ENCODE measurements at regions not wholly inside any gene's neighbourhood (a gene's known extent, or its start where the extent isn't known, plus 50 kb on each side); places are given as distances from the start of the nearest gene placed in this dataset.

DNA sequence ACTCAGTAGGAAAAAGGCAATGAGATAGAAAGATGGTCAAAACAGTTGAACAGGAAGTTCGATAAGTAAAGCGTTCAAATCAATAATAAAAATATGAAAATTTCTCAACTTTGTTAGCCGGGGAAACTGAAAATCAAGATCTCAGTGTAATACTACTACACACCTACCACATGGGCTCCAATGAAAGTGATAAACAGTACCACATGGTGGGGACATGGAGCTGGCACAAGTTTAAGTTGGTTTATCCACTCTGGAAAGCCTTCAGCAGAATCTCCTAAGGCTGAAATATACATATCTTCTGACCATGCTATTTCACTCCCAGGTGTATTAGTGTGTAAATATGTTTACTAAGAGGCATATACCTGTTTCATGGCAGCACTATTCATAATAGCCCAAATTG lies 126.8 kb downstream of the NXNL2 start:
- H3K9ac ChIP-seq (ENCODE audit: low read length) = no peak overlapping the region
- no peak for DNase-seq
- no peak overlapping the region for H3K4me3 ChIP-seq (ENCODE audit: low read length)
- no peaks in the 10 kb centered on the region for H4K20me1 ChIP-seq (ENCODE audit: insufficient read depth, low read length)
- TF ChIP-seq EZH2 (optimal IDR thresholded peaks at IDR 0.05; ENCODE audit: low read depth, low read length) (no peak), EZH2phosphoT487 (IDR thresholded peaks at IDR 0.05; ENCODE audit: low read length) (no peak)
- TF ChIP-seq, protein P1, sequence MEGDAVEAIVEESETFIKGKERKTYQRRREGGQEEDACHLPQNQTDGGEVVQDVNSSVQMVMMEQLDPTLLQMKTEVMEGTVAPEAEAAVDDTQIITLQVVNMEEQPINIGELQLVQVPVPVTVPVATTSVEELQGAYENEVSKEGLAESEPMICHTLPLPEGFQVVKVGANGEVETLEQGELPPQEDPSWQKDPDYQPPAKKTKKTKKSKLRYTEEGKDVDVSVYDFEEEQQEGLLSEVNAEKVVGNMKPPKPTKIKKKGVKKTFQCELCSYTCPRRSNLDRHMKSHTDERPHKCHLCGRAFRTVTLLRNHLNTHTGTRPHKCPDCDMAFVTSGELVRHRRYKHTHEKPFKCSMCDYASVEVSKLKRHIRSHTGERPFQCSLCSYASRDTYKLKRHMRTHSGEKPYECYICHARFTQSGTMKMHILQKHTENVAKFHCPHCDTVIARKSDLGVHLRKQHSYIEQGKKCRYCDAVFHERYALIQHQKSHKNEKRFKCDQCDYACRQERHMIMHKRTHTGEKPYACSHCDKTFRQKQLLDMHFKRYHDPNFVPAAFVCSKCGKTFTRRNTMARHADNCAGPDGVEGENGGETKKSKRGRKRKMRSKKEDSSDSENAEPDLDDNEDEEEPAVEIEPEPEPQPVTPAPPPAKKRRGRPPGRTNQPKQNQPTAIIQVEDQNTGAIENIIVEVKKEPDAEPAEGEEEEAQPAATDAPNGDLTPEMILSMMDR (IDR thresholded peaks at IDR 0.05; ENCODE audit: low read length) = no peak
- no peak overlapping the region for H3K4me2 ChIP-seq (ENCODE audit: low read depth, low read length)
- H3K79me2 ChIP-seq (ENCODE audit: low read length) = no peaks in the 10 kb centered on the region
- no peaks in the 10 kb centered on the region for H3K9me3 ChIP-seq (replicated peaks; ENCODE audit: insufficient read depth, low read length)
- H3K9me2 ChIP-seq (replicated peaks; ENCODE audit: insufficient read depth, low read length) = no peaks in the 10 kb centered on the region
- H3K27ac ChIP-seq (ENCODE audit: low read length) = no peak overlapping the region
- no peaks in the 10 kb centered on the region for H3K4me1 ChIP-seq (ENCODE audit: low read length)
- no peaks in the 10 kb centered on the region for H3K27me3 ChIP-seq (replicated peaks; ENCODE audit: insufficient read depth, low read length)
- no peaks in the 10 kb centered on the region for H3K36me3 ChIP-seq (replicated peaks; ENCODE audit: insufficient read depth, low read length)
- H3F3A ChIP-seq (ENCODE audit: insufficient read depth, low read length) = no peaks in the 10 kb centered on the region
- no peak overlapping the region for H2AFZ ChIP-seq (ENCODE audit: low read length)

DNA sequence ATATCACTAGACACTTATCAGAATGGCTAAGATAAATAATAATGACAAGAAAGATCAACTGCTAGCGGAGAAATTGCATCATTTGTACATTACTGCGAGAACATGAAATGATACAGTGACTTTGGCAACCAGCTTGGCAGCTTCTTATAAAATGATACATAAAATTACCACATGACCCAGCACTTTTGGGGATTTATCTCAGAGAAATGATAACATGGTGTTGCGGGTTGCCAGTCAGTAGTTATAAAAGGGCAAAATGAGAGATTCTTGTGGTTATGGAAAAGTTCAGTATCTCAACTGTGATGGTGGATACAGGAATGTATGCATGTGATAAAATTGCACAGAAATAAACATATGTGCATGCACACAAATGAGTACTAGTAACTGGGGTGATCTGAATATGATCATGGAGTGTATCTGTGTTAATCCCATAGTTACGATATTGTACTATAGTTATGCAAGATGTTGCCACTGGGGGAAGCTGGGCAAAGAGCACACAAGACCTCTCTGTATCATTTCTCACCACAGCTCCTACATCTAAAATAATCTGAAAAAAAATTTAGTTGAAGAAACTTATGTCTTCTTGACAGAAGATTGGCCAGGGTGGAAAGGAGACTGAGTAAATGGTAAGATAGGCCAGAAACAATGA lies 128.9 kb downstream of the NXNL2 start:
- H3K27ac ChIP-seq (ENCODE audit: low read length) = no peak overlapping the region
- H2AFZ ChIP-seq (ENCODE audit: low read length) = no peak overlapping the region
- H3K9ac ChIP-seq (ENCODE audit: low read length) = no peak overlapping the region
- H4K20me1 ChIP-seq (ENCODE audit: insufficient read depth, low read length) = no peaks in the 10 kb centered on the region
- H3K27me3 ChIP-seq (replicated peaks; ENCODE audit: insufficient read depth, low read length) = no peaks in the 10 kb centered on the region
- no peak for DNase-seq
- no peaks in the 10 kb centered on the region for H3K9me2 ChIP-seq (replicated peaks; ENCODE audit: insufficient read depth, low read length)
- no peaks in the 10 kb centered on the region for H3K79me2 ChIP-seq (ENCODE audit: low read length)
- TF ChIP-seq, protein P1 (IDR thresholded peaks at IDR 0.05; ENCODE audit: low read length) = no peak
- no peak for TF ChIP-seq EZH2 (optimal IDR thresholded peaks at IDR 0.05; ENCODE audit: low read depth, low read length)
- no peak for TF ChIP-seq EZH2phosphoT487 (IDR thresholded peaks at IDR 0.05; ENCODE audit: low read length)
- no peaks in the 10 kb centered on the region for H3K4me1 ChIP-seq (ENCODE audit: low read length)
- no peaks in the 10 kb centered on the region for H3F3A ChIP-seq (ENCODE audit: insufficient read depth, low read length)
- no peaks in the 10 kb centered on the region for H3K9me3 ChIP-seq (replicated peaks; ENCODE audit: insufficient read depth, low read length)
- H3K36me3 ChIP-seq (replicated peaks; ENCODE audit: insufficient read depth, low read length) = no peaks in the 10 kb centered on the region
- H3K4me2 ChIP-seq (ENCODE audit: low read depth, low read length) = no peak overlapping the region
- no peak overlapping the region for H3K4me3 ChIP-seq (ENCODE audit: low read length)

DNA sequence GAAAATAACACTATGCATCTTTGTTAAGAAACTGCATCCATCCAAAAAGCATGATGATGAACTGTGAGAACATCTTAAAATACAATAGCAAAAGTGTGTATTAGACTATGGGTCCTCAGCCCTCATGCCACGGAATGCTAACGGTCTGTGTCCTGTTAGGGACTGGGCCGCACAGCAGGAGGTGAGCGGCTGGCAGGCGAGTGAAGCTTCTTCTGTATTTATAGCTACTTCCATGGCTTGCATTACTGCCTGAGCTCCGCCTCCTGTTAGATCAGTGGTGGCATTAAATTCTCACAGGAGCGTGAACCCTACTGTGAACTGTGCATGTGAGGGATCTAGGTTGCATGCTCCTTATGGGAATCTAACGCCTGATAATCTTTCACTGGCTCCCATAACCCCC lies 129.8 kb downstream of the NXNL2 start:
- H3K79me2 ChIP-seq (ENCODE audit: low read length) = no peaks in the 10 kb centered on the region
- H3K9ac ChIP-seq (ENCODE audit: low read length) = no peak overlapping the region
- H3F3A ChIP-seq (ENCODE audit: insufficient read depth, low read length) = no peaks in the 10 kb centered on the region
- no peak overlapping the region for H3K4me2 ChIP-seq (ENCODE audit: low read depth, low read length)
- H3K9me2 ChIP-seq (replicated peaks; ENCODE audit: insufficient read depth, low read length) = no peaks in the 10 kb centered on the region
- TF ChIP-seq EZH2phosphoT487 (IDR thresholded peaks at IDR 0.05; ENCODE audit: low read length) (no peak), EZH2 (optimal IDR thresholded peaks at IDR 0.05; ENCODE audit: low read depth, low read length) (no peak)
- TF ChIP-seq, protein P1 (IDR thresholded peaks at IDR 0.05; ENCODE audit: low read length) = no peak
- no peaks in the 10 kb centered on the region for H3K36me3 ChIP-seq (replicated peaks; ENCODE audit: insufficient read depth, low read length)
- H3K4me3 ChIP-seq (ENCODE audit: low read length) = no peak overlapping the region
- H3K4me1 ChIP-seq (ENCODE audit: low read length) = no peaks in the 10 kb centered on the region
- no peaks in the 10 kb centered on the region for H3K9me3 ChIP-seq (replicated peaks; ENCODE audit: insufficient read depth, low read length)
- H3K27ac ChIP-seq (ENCODE audit: low read length) = no peak overlapping the region
- H3K27me3 ChIP-seq (replicated peaks; ENCODE audit: insufficient read depth, low read length) = no peaks in the 10 kb centered on the region
- no peak for DNase-seq
- no peaks in the 10 kb centered on the region for H4K20me1 ChIP-seq (ENCODE audit: insufficient read depth, low read length)
- no peak overlapping the region for H2AFZ ChIP-seq (ENCODE audit: low read length)
